Left hindlimb (tissue), 1 donor: ENCODE measurements at regions not wholly inside any gene's neighbourhood (a gene's known extent, or its start where the extent isn't known, plus 50 kb on each side); places are given as distances from the start of the nearest gene placed in this dataset.

Source experiments
- DNase-seq: peaks from one replicate; pipeline ENCODE4 v3.0.0-alpha.2; 2018

GRCh38 chr11:8800520-8801110 lies 110.4 kb upstream of the AKIP1 start:
- DNase-seq, result no peak

- DNase-seq, result no peak
Observed at GRCh38 chr11:8801121-8801520, 109.9 kb upstream of the AKIP1 start.

GRCh38 chr11:8802251-8802650 lies 108.7 kb upstream of the AKIP1 start:
- no peak for DNase-seq

GRCh38 chr11:8803973-8804372 lies 107.0 kb upstream of the AKIP1 start:
- DNase-seq, result no peak

GRCh38 chr11:8805296-8805695 lies 105.7 kb upstream of the AKIP1 start:
- DNase-seq, result no peak

DNA sequence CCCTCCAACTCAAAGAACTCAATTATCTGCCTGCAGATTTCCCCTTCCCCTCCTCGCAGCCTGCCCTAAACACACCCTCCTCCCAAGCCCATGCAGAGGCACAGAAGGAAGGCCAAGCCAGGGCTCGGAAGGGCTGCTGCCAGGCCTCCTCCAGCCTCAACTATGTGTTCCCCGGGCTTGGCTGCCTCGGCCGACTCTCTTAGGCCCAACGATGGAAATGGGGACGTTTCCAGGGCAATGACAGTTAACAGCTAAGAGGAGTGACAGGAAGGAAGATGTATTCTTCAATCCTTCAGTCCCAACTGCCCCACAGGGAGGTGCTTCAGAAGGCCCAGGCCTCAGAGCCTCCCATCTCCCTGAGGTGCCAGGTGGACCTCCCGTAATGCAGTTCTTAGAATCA lies 104.0 kb upstream of the AKIP1 start:
- no peak for DNase-seq

GRCh38 chr11:8807544-8808225 lies 103.3 kb upstream of the AKIP1 start:
- DNase-seq, result peak; percentile 35

- no peak for DNase-seq
Observed at GRCh38 chr11:8808226-8808585, 102.8 kb upstream of the AKIP1 start.

DNA sequence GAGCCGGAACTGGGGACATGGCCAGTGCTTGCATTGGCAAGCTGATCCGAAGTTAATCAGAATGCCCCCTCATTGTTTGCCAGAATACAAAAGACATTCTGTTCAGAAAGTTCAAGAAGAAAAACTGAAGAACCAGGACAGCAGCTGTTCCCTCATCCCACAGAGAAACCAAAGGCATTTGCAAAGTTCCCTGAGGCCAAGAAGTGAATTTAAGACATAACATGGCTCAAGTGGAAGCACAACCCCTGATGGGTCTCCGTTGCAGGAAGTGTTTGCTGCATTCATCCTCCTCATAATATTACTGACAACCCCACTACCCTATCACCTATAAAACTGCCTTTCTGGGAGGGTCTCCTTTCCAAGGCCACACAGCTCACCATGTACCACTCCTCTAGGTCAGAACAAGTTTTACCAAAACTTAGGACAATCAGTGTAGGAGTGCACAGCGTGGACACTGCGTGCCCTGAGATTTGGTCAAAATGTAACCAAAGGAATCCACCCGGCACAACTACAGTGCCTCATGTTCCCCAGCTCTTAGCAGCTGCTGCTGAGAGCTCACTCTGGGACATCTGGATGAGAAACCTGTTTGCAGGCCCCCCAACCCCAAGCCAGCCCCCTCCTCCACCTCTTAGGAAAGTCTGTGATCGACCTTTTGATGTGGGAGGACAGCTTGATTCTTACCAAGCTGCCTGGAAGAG lies 101.6 kb upstream of the AKIP1 start:
- DNase-seq, result no peak

- DNase-seq, result no peak
Observed at GRCh38 chr11:8809939-8810539, 101.0 kb upstream of the AKIP1 start.

DNA sequence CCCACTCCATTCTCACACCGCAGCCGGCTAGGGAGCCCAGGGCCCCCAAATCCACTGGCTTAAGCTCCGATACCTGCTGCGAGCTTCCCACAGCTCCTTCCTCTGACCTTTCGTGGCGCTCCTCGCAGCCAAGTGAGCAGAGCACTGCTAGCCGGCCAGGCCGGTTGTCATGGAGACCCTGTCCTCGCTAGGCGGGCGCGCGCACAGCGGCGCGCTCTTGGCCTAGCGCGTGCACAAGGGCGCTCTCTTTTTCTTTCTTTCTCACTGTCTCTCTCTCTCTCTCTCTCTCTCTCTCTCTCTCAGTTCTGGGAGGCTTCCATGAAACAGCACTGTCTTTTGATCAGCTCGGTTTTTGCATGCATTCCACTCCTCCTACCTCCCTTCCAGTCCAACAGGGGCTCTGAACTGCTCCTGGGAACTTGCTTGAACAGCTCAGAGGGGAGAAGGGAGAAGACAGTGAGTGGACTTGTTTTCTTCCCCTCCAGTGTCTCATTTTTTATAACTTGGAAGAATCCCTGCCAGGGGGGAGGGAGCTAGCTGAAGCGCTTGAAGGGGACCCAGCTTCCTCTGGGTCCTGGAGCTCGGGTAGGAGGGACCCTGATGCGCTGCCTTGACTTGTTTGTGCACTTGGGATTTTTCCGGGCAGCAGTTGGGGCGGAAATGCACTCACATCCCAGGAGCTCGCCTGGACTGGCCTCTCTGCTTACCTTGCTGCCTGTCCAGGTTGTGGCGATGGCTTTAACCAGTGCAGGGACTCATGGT lies 100.3 kb upstream of the AKIP1 start:
- DNase-seq, result peak; percentile 92

- DNase-seq, result no peak
Observed at GRCh38 chr11:8811571-8811970, 99.4 kb upstream of the AKIP1 start.

GRCh38 chr11:8812438-8812837 lies 98.6 kb upstream of the AKIP1 start:
- no peak for DNase-seq

DNA sequence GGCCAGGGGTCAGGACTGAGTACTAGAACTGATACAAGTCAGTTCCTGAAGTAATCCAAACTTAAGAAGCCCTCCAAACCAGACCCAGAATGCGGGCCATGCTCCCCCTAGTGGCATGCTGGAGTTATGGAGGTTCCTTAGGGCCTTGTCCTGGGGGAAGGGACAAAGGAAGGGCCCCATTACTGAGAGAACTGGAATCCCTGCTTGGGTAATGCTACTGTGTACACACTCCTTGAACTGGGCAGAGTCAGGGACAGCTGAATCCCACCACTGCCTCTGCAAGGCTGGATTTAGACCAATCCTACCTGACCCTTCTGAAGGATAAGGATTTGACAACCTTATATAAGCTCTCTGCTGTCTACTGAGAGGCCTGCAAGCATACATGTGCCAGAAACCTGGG lies 97.3 kb upstream of the AKIP1 start:
- DNase-seq, result peak; percentile 83

GRCh38 chr11:8814209-8814922 lies 96.6 kb upstream of the AKIP1 start:
- DNase-seq, result no peak

GRCh38 chr11:8814923-8815240 lies 96.1 kb upstream of the AKIP1 start:
- DNase-seq, result peak; percentile 66

- DNase-seq, result no peak
Observed at GRCh38 chr11:8818421-8818820, 92.6 kb upstream of the AKIP1 start.

DNA sequence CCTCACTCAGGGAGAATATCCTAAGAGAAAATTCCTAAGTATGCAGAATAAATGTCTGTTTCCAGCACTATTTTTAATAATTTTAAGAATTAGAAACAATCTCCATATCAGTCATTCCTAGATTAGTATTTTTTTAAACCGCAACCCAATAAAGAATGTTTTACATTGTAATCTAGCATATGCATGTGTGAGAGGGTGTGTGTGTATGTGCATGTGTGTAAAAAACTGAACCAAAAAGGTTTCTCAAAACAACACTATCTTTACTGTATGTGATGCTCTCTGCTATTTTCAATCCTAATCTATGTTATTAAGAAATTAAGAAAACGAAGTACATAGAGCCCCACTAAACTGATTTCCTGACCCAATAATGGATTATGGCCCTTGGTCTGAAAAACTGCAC lies 90.6 kb upstream of the AKIP1 start:
- DNase-seq, result no peak

GRCh38 chr11:8822469-8822868 lies 88.5 kb upstream of the AKIP1 start:
- DNase-seq, result no peak

DNA sequence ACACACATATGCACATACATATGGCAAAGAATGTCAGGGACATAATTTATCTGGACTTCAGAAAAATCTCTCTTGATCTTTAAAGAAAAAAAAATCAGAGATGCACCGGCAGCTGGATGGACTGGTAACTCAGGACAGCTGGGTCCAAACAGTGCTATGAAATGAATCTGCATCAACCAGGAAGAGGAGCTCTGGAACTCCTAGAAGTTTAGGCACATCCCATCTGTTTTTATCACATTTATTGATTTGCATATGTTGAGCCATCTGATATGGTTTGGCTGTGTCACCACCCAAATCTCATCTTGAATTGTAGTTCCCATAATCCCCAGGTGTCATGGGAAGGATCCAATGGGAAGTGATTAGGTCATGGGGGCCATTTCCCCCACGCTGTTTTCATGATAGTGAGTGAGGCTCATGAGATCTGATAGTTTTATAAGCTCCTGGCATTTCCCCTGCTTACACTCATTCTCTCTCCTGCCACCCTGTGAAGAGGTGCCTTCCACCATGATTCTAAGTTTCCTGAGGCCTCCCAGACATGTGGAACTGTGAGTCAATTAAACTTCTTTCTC lies 87.7 kb upstream of the AKIP1 start:
- no peak for DNase-seq

DNA sequence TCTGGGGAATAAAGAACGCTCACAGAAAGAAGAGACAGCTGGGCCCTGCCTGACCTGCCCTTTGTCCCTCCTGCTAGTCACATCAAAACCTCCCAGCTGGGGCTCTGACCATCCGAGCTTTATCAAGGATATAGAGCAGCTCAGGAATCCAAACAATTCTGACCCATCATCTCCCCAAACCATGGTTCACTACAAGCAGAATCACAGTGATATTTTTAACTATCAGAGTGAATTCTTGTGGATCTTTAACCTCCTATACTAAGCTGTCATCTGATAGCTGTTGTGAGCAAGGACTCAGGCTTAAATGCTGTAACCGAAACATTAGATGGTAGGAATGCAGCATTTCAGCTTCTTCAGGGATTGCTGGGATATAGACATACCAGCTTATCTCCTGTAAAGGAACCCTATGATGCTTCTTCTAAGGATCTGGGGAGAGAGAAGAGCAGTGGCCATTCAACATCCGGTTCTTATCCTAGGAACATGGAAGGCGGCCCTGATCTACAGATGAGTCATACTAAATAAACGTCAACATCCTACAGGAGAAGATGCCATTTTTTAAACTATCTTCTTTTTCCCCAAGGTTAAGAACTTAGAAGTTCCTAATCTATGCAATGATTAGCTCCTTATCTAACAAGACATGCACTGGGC lies 84.7 kb upstream of the AKIP1 start:
- DNase-seq, result no peak
